BJ (cell line): ENCODE measurements at regions not wholly inside any gene's neighbourhood (a gene's known extent, or its start where the extent isn't known, plus 50 kb on each side); places are given as distances from the start of the nearest gene placed in this dataset.

Experiments
- CTCF ChIA-PET: fragments of 350-600 bp; formaldehyde crosslinking; extraction: SDS; loops from one replicate; lab custom pipeline; 2021; ENCODE audit warnings: antibody characterized with exemption, inconsistent platforms; lab: Yijun Ruan, JAX
- POLR2A ChIA-PET: fragments of 300-600 bp; sonication (Branson Sonifier 250); formaldehyde crosslinking; extraction: SDS; loops from one replicate; lab custom pipeline; 2021; ENCODE audit warnings: antibody characterized with exemption; lab: Charles Lee
- DNase-seq: peaks from one replicate; pipeline ENCODE4 v3.0.0-alpha.2; 2011; ENCODE audit warnings: low read depth
- H3K27me3 ChIP-seq: 2 replicates; pipeline ENCODE4 v1.6.0; 2011; ENCODE audit warnings: low read length; ENCODE audit not compliant: control insufficient read depth, insufficient read depth
- H3K36me3 ChIP-seq: 2 replicates; pipeline ENCODE4 v1.5.1; 2011; ENCODE audit warnings: low read length; ENCODE audit not compliant: control insufficient read depth, insufficient read depth
- H3K4me3 ChIP-seq: 2 replicates; pipeline ENCODE4 v1.5.1; 2011; ENCODE audit warnings: low read depth, mild to moderate bottlenecking, control low read depth, low read length
- CTCF ChIP-seq: IDR thresholded peaks from 2 replicates; pipeline ENCODE4 v1.5.1; 2011; ENCODE audit warnings: low read depth, mild to moderate bottlenecking, control low read depth, inconsistent platforms, low read length, moderate library complexity; ENCODE audit not compliant: insufficient read depth

- H3K36me3 ChIP-seq, result no peaks in the 10 kb centered on the region
- ChIA-PET CTCF (interaction anchor here (0.6 to 3.6 kb wide), 3 partner anchors 10 to 405 kb away, joined by 3 to 27 read pairs (median 20); no protein-coding TSS in a partner anchor), POLR2A (no interaction called here)
- no peak for DNase-seq
- no peak overlapping the region for H3K4me3 ChIP-seq
- H3K27me3 ChIP-seq, result no peaks in the 10 kb centered on the region; the same call in 1 of the 2 replicates
- TF ChIP-seq CTCF, result no peak
Measured at GRCh38 chr3:10748040-10748439, 68.0 kb upstream of the SLC6A11 start.

- CTCF ChIA-PET, result interaction anchor here (0.5 to 2.1 kb wide), 3 partner anchors 15 to 581 kb away, joined by 3 to 8 read pairs (median 4); no protein-coding TSS in a partner anchor
- no peaks in the 10 kb centered on the region for H3K27me3 ChIP-seq
- POLR2A ChIA-PET, result no interaction called here
- H3K36me3 ChIP-seq, result no peaks in the 10 kb centered on the region
- TF ChIP-seq CTCF, result no peak
- no peak overlapping the region for H3K4me3 ChIP-seq
- no peak for DNase-seq
Measured at GRCh38 chr3:10753964-10754363, 62.1 kb upstream of the SLC6A11 start.

- DNase-seq, result no peak
- H3K4me3 ChIP-seq, result no peak overlapping the region
- H3K27me3 ChIP-seq, result no peaks in the 10 kb centered on the region
- ChIA-PET POLR2A (no interaction called here), CTCF (interaction anchor here (1.3 to 6.9 kb wide), 4 partner anchors 7 to 303 kb away, joined by 3 to 84 read pairs (median 20); no protein-coding TSS in a partner anchor)
- no peaks in the 10 kb centered on the region for H3K36me3 ChIP-seq
- TF ChIP-seq CTCF, result no peak
Measured at GRCh38 chr3:10756546-10756945, 59.5 kb upstream of the SLC6A11 start.

GRCh38 chr3:10757021-10757820, 58.8 kb upstream of the SLC6A11 start:
- Histone ChIP-seq H3K36me3 (no peaks in the 10 kb centered on the region), H3K27me3 (no peaks in the 10 kb centered on the region), H3K4me3 (no peak overlapping the region)
- no peak for TF ChIP-seq CTCF
- ChIA-PET CTCF (interaction anchor here (1.0 to 6.9 kb wide), 6 partner anchors 8 to 578 kb away, joined by 3 to 84 read pairs (median 18); no protein-coding TSS in a partner anchor), POLR2A (no interaction called here)
- no peak for DNase-seq

- Histone ChIP-seq H3K36me3 (no peaks in the 10 kb centered on the region), H3K4me3 (no peak overlapping the region), H3K27me3 (no peaks in the 10 kb centered on the region)
- no peak for TF ChIP-seq CTCF
- POLR2A ChIA-PET, result no interaction called here
- CTCF ChIA-PET, result interaction anchor here (1.0 to 6.9 kb wide), 8 partner anchors 9 to 577 kb away, joined by 3 to 84 read pairs (median 10); no protein-coding TSS in a partner anchor
- DNase-seq, result no peak
Measured at GRCh38 chr3:10757821-10758130, 58.3 kb upstream of the SLC6A11 start.
